Calu3 (cell line): ENCODE measurements at regions not wholly inside any gene's neighbourhood (a gene's known extent, or its start where the extent isn't known, plus 50 kb on each side); places are given as distances from the start of the nearest gene placed in this dataset.
A peak's percentile ranks its signal among the peaks of the same experiment; 100 is the strongest.

Experiments
- BruUV-seq: library from RNA; stranded (reverse); fragments of 400-500 nt; replicated peaks from 2 replicates; lab custom pipeline; 2021; lab: Mats Ljungman, UMichigan
- CTCF ChIA-PET: fragments of 300-600 bp; sonication (Branson Sonifier 250); formaldehyde crosslinking; loops from one replicate; lab custom pipeline; 2022; ENCODE audit warnings: antibody characterized with exemption; lab: Charles Lee
- DNase-seq: peaks from one replicate; pipeline ENCODE4 v3.0.0; 2022
- H3K27ac Mint-ChIP-seq: one replicate; pipeline ENCODE4 v1.8.0; 2022; ENCODE audit warnings: mixed read lengths; ENCODE audit not compliant: unreplicated experiment
- H3K27me3 Mint-ChIP-seq: one replicate; pipeline ENCODE4 v1.8.0; 2022; ENCODE audit warnings: mixed read lengths; ENCODE audit not compliant: unreplicated experiment
- H3K36me3 Mint-ChIP-seq: one replicate; pipeline ENCODE4 v1.8.0; 2022; ENCODE audit warnings: mild to moderate bottlenecking, moderate library complexity, mixed read lengths; ENCODE audit not compliant: insufficient read depth, unreplicated experiment
- H3K4me1 Mint-ChIP-seq: one replicate; pipeline ENCODE4 v1.8.0; 2022; ENCODE audit warnings: mild to moderate bottlenecking, low read depth, mixed read lengths; ENCODE audit not compliant: unreplicated experiment
- H3K4me3 Mint-ChIP-seq: one replicate; pipeline ENCODE4 v1.8.0; 2022; ENCODE audit warnings: mild to moderate bottlenecking, low read depth, moderate library complexity, mixed read lengths; ENCODE audit not compliant: unreplicated experiment
- H3K9me3 Mint-ChIP-seq: one replicate; pipeline ENCODE4 v1.8.0; 2022; ENCODE audit warnings: low read depth, mixed read lengths; ENCODE audit not compliant: unreplicated experiment
- intact Hi-C: fragments of 100-400 bp; cut with micrococcal nuclease; formaldehyde crosslinking; loops from one replicate; pipeline ENCODE4 v1.10.0; 2022; ENCODE audit not compliant: unreplicated experiment
- TF ChIP-seq, protein P1 (sequence below): fragments of 200-600 bp; IDR thresholded peaks from one replicate; pipeline ENCODE4 v1.8.0; 2022; ENCODE audit warnings: antibody characterized with exemption; ENCODE audit not compliant: unreplicated experiment

DNA sequence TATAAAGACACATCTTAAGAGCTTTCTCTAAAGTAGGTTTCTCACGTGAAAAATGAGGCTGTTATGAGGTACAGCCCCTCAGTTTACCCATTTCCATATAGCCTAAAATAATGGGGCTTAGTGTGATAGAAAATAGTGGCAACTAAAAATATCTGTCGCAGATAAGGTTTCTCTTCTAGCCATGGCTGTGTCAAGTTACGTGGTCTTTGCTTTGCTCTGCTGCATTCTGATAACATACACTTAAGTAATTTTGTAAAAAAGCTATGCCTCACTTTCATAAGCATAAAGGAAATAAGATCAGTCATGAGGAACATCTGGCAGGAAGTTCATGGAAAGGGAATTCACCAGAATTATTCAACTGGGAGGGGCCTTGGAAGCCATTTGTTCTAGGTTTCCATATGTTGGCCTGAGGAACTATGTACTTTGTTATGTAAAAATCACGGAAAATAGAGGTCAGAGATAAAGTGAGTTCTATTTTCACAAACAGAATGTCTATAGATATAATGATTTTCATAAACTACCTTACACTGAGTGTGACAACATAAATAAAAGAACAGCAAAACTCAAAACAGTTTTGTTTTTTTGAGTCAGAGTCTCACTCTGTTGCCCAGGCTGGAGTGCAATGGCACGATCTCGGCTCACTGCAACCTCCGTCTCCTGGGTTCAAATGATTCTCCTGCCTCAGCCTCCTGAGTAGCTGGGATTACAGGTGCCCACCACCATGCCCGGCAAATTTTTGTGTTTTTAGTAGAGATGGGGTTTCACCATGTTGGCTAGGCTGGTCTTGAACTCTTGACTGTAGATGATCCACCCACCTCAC is 195.6 kb upstream of the KRR1 start:
- intact Hi-C loops: no loop called here
- no TSS peak for BruUV-seq
- Mint-ChIP-seq H3K4me1 (peaks cover 86% of the 10 kb centered on the region), H3K36me3 (no peaks in the 10 kb centered on the region), H3K9me3 (no peaks in the 10 kb centered on the region), H3K27ac (no peak overlapping the region), H3K27me3 (no peaks in the 10 kb centered on the region), H3K4me3 (no peak overlapping the region)
- TF ChIP-seq, protein P1, sequence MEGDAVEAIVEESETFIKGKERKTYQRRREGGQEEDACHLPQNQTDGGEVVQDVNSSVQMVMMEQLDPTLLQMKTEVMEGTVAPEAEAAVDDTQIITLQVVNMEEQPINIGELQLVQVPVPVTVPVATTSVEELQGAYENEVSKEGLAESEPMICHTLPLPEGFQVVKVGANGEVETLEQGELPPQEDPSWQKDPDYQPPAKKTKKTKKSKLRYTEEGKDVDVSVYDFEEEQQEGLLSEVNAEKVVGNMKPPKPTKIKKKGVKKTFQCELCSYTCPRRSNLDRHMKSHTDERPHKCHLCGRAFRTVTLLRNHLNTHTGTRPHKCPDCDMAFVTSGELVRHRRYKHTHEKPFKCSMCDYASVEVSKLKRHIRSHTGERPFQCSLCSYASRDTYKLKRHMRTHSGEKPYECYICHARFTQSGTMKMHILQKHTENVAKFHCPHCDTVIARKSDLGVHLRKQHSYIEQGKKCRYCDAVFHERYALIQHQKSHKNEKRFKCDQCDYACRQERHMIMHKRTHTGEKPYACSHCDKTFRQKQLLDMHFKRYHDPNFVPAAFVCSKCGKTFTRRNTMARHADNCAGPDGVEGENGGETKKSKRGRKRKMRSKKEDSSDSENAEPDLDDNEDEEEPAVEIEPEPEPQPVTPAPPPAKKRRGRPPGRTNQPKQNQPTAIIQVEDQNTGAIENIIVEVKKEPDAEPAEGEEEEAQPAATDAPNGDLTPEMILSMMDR: no peak
- CTCF ChIA-PET: no interaction called here
- DNase-seq: no peak

DNA sequence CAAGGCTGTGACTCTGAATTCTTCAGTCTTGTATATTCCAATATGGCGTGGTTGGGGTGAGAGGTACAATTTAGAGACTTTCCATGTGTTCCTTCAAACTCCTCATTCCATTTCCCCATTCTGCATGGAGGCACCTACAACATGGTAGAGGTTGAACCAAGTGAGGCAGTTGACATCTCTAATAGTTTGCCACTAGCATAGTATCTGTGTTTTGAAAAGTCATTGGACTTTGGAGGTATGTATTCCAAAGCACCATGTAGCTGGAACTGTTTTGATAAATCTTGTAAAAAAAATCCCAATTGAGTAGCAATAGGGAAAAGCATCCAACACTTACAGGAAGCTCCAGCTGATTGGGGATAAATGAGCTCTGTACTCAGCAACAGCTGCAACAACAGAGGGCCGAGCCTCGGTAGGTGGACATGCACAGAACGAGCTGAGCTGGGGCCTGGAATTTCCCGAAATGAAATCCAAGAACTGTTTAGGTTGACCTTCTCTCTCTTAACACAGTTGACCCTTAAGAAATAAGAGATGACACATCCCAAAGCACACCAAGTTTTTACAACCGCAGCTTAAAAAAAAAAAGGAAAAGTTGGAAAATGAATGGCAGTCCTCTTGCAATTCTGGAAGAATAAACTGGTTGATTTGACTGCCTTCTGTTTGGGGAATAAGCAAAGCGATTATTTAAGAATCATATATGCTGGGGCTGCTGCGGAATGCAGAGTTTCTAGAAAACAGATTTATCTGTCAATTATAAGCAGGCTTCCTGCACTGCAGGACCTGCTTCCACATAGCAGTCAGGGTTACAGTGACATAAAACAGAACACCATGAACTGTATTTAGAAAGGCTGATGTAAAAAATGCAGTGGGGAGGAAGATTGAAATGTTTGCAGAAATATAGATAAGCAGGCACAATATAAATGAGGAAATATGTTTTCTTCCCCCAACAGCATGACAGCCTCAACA is 194.6 kb upstream of the KRR1 start:
- TF ChIP-seq, protein P1: no peak
- no peak for DNase-seq
- intact Hi-C loops: no loop called here
- Mint-ChIP-seq H3K4me3 (no peak overlapping the region), H3K36me3 (no peaks in the 10 kb centered on the region), H3K4me1 (peaks cover 79% of the 10 kb centered on the region), H3K9me3 (no peaks in the 10 kb centered on the region), H3K27ac (no peak overlapping the region), H3K27me3 (no peaks in the 10 kb centered on the region)
- no TSS peak for BruUV-seq
- CTCF ChIA-PET: no interaction called here

DNA sequence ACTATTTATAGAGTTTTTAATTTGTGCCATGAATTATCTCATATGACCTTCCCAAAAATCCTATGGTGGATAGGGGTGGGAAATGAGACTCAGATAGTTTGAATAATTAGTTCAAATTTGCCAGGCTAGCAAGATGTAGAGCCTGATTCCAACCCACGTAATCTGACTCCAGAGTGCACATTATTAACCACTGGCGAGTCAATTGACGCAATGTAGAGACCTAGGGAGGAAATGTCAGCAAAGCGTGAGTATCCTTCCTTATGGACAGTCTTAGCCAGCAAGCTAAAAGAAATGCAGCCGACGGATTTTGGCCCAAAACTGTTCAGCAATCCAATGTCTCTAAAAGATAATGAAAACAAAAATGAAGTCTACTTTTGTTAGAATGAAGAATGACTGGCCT is 193.3 kb upstream of the KRR1 start:
- H3K4me1 Mint-ChIP-seq: peaks cover 73% of the 10 kb centered on the region
- TF ChIP-seq, protein P1: no peak
- CTCF ChIA-PET: no interaction called here
- H3K36me3 Mint-ChIP-seq: no peaks in the 10 kb centered on the region
- H3K27ac Mint-ChIP-seq: no peak overlapping the region
- DNase-seq: no peak
- no peak overlapping the region for H3K4me3 Mint-ChIP-seq
- intact Hi-C loops: no loop called here
- H3K9me3 Mint-ChIP-seq: no peaks in the 10 kb centered on the region
- H3K27me3 Mint-ChIP-seq: no peaks in the 10 kb centered on the region
- no TSS peak for BruUV-seq

DNA sequence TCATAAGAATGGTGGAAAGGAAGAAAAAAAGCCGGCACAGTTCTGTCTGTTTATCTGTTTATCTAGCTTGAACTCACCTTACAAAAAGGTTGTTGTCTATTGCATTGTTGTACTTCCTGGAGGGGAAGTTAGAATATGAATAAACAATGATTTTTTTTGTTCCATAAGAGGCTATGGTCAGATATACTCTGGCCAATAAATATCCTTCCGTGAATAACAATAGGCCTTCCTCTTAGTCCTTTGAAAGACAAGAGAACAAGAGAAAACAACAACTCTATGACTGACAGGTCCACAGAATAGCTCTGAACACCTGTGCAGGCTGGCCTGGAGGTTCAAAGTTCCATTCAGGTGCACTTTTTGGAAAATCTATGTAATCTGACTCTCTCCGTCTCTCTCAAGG is 192.8 kb upstream of the KRR1 start:
- intact Hi-C loops: no loop called here
- H3K36me3 Mint-ChIP-seq: no peaks in the 10 kb centered on the region
- H3K9me3 Mint-ChIP-seq: no peaks in the 10 kb centered on the region
- H3K27me3 Mint-ChIP-seq: no peaks in the 10 kb centered on the region
- no TSS peak for BruUV-seq
- no peak overlapping the region for H3K4me3 Mint-ChIP-seq
- peak overlapping the region; percentile 41 for H3K27ac Mint-ChIP-seq
- DNase-seq: no peak
- TF ChIP-seq, protein P1: no peak
- H3K4me1 Mint-ChIP-seq: peaks cover 73% of the 10 kb centered on the region
- CTCF ChIA-PET: no interaction called here
